Fibroblast of mammary gland (primary cell): ENCODE measurements at regions not wholly inside any gene's neighbourhood (a gene's known extent, or its start where the extent isn't known, plus 50 kb on each side); places are given as distances from the start of the nearest gene placed in this dataset.

Experiments used
- DNase-seq: peaks from one replicate; pipeline ENCODE4 v3.0.0-alpha.2; 2010; ENCODE audit warnings: low read depth
- H3K4me3 ChIP-seq: 2 replicates; pipeline ENCODE4 v1.5.1; 2011; ENCODE audit warnings: low read depth, mild to moderate bottlenecking, low read length, moderate library complexity; ENCODE audit not compliant: control insufficient read depth
- CTCF ChIP-seq: conservative IDR thresholded peaks from 2 replicates; pipeline ENCODE4 v1.5.1; 2011; ENCODE audit warnings: low read depth, low read length, inconsistent platforms; ENCODE audit not compliant: control insufficient read depth, insufficient read depth

GRCh38 chr4:166512267-166512666 lies 639.2 kb downstream of the TLL1 start:
- DNase-seq, result no peak
- no peak overlapping the region for H3K4me3 ChIP-seq
- TF ChIP-seq CTCF, result no peak

GRCh38 chr4:166518315-166518714 lies 645.3 kb downstream of the TLL1 start:
- TF ChIP-seq CTCF, result no peak
- H3K4me3 ChIP-seq, result no peak overlapping the region
- DNase-seq, result no peak

GRCh38 chr4:166518776-166519175 lies 645.7 kb downstream of the TLL1 start:
- H3K4me3 ChIP-seq, result no peak overlapping the region
- no peak for DNase-seq
- no peak for TF ChIP-seq CTCF

- DNase-seq, result no peak
- TF ChIP-seq CTCF, result no peak
- H3K4me3 ChIP-seq, result no peak overlapping the region
Observed at GRCh38 chr4:166519774-166520173, 646.7 kb downstream of the TLL1 start.

GRCh38 chr4:166527500-166527899 lies 654.5 kb downstream of the TLL1 start:
- DNase-seq, result peak; percentile 59
- no peak for TF ChIP-seq CTCF
- no peak overlapping the region for H3K4me3 ChIP-seq

GRCh38 chr4:166531703-166532102 lies 658.7 kb downstream of the TLL1 start:
- H3K4me3 ChIP-seq, result no peak overlapping the region
- DNase-seq, result no peak
- TF ChIP-seq CTCF, result no peak

GRCh38 chr4:166535865-166536264 lies 662.8 kb downstream of the TLL1 start:
- TF ChIP-seq CTCF, result no peak
- no peak for DNase-seq

More at GRCh38 chr4:166535865-166536264, 662.8 kb downstream of the TLL1 start:
- no peak overlapping the region for H3K4me3 ChIP-seq
